GM10248 (cell line): ENCODE measurements at regions not wholly inside any gene's neighbourhood (a gene's known extent, or its start where the extent isn't known, plus 50 kb on each side); places are given as distances from the start of the nearest gene placed in this dataset.

Experiments used
- CTCF ChIA-PET: fragments of 300-600 bp; sonication (Branson Sonifier 250); formaldehyde crosslinking; extraction: SDS; loops from one replicate; lab custom pipeline; 2021; ENCODE audit warnings: antibody characterized with exemption; lab: Yijun Ruan, JAX
- POLR2A ChIA-PET: fragments of 350-650 bp; sonication (Branson Sonifier 250); formaldehyde crosslinking; extraction: SDS; loops from one replicate; lab custom pipeline; 2020; ENCODE audit warnings: antibody characterized with exemption; lab: Yijun Ruan, JAX
- DNase-seq: peaks from one replicate; pipeline ENCODE4 v3.0.0; 2012; ENCODE audit errors: extremely low spot score
- TF ChIP-seq, protein P1 (sequence below): IDR thresholded peaks from 2 replicates; pipeline ENCODE4 v1.5.1; 2012; ENCODE audit warnings: mild to moderate bottlenecking, low read depth; ENCODE audit errors: extremely low read depth, missing control alignments, control extremely low read depth

DNA sequence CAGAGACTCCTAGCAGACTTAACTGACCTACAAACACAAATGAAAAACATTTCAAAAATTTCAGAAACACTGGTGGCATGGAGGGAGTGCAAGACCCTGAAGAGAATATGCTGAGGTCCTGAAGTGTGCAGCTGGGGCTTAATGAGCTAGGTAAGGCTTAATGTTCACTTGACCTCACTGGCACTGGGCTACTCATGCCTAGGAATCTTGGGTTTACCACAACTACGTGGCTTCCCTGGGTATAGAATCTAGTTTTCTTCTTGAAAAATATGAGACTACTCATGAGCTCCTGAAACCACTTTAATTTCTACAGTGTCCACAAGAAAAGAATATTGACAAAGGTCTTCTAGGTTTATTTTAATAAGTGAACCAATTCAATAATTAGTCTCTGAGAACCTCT lies 139.8 kb downstream of the HNMT start:
- TF ChIP-seq, protein P1, sequence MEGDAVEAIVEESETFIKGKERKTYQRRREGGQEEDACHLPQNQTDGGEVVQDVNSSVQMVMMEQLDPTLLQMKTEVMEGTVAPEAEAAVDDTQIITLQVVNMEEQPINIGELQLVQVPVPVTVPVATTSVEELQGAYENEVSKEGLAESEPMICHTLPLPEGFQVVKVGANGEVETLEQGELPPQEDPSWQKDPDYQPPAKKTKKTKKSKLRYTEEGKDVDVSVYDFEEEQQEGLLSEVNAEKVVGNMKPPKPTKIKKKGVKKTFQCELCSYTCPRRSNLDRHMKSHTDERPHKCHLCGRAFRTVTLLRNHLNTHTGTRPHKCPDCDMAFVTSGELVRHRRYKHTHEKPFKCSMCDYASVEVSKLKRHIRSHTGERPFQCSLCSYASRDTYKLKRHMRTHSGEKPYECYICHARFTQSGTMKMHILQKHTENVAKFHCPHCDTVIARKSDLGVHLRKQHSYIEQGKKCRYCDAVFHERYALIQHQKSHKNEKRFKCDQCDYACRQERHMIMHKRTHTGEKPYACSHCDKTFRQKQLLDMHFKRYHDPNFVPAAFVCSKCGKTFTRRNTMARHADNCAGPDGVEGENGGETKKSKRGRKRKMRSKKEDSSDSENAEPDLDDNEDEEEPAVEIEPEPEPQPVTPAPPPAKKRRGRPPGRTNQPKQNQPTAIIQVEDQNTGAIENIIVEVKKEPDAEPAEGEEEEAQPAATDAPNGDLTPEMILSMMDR: no peak
- CTCF ChIA-PET: interaction anchor here (0.7 to 2.5 kb wide), 3 partner anchors 10 to 53 kb away, joined by 3 to 10 read pairs (median 3); no protein-coding TSS in a partner anchor
- no peak for DNase-seq
- POLR2A ChIA-PET: no interaction called here

DNA sequence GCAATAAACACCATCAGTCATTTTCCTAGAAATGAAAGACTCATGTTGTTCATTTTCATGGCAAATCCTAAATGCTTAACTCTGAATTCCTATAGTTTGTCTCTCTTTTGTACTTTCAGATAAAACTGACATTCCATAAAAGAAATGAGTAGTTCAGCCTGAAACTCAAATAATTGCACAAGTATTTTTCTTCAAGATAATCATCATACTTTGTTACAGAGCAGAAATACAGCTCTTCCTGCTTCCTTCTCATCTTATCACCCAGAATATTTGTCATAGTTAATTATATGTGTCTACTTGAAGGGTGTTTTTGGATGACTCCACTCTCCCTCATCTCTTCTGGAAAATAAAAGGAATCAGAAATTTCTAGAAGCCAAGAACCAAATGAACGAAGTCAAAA lies 141.1 kb downstream of the HNMT start:
- DNase-seq: no peak
- CTCF ChIA-PET: interaction anchor here (1.3 to 2.5 kb wide), 2 partner anchors 14 to 25 kb away, joined by 4 to 10 read pairs; no protein-coding TSS in a partner anchor
- TF ChIP-seq, protein P1: no peak

DNA sequence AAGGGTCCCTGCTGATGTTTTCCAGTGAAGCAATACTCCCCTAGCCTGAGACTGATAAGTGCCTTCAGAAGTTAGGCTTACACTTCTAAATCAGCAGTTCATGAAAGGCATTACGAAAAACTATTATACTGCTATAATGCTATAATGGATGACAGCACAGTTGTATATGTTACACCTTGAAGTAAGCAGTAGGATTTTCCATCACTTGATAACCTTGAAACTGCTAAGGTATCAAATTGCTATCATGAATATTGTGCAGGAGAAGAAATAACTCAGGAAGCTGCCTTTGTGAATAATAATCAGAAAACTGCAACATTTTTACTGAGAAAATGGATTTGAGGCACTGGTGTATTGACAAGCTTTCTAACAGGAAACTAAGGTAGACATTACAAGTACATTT lies 142.3 kb downstream of the HNMT start:
- POLR2A ChIA-PET: no interaction called here
- TF ChIP-seq, protein P1: no peak
- no peak for DNase-seq
- CTCF ChIA-PET: interaction anchor here (1.4 kb wide), 1 partner anchor 16 kb away, joined by 4 read pairs; no protein-coding TSS in a partner anchor

More for the DNA sequence above, 141.1 kb downstream of the HNMT start:
- POLR2A ChIA-PET: no interaction called here

DNA sequence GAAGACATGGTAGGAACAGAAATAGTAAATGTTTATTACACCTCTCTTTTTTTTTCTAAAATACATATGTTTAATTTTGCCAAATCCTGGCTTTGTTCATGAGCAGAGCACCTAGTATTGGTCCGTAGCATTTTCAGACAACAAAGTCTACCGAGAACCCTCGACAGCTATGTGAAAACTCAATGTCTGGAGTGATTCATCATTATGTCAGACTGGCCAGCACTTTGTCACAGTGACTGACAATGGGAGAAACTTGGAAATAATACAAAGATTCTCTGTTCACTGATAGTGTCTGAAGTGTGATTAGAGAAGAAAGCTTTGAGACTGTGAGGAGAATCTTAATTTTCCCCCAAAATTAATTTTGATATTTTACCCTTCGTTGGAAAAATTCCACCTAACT lies 143.0 kb downstream of the HNMT start:
- CTCF ChIA-PET: interaction anchor here (1.4 kb wide), 1 partner anchor 17 kb away, joined by 4 read pairs; no protein-coding TSS in a partner anchor
- DNase-seq: no peak
- POLR2A ChIA-PET: no interaction called here
- TF ChIP-seq, protein P1: no peak

DNA sequence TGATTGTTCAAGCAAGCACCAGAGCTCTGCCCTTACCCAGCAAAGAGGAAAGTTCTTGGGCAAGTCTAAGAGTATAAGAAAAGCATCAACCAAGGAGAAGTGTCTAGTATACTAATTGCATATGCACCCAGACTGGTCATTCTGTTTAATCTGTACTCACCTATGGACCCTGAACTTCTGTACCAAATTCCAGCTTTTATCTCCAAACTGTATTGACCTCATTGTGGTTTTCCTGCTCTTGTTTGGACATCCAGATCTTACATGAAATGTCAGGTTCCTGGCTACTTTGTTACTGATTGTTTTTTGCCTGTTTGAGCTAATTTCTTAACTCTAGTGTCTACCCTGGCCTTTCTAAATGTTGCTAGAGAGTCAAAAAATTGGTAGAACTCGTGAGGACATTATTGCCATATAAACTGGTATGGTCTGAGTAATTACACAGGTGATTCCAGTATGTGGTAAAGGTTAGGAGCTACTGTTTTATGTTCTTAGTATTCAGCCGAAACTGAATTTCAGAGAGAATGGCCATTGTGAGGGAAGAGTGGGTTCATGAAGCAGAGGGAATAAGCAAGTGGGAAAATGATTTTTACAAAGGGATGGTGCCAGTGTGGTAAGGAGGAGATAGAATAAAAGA lies 146.3 kb downstream of the HNMT start:
- TF ChIP-seq, protein P1: no peak
- DNase-seq: no peak
- ChIA-PET CTCF (interaction anchor here (1.0 to 2.0 kb wide), 3 partner anchors 11 to 21 kb away, joined by 3 to 7 read pairs (median 3); no protein-coding TSS in a partner anchor), POLR2A (no interaction called here)

DNA sequence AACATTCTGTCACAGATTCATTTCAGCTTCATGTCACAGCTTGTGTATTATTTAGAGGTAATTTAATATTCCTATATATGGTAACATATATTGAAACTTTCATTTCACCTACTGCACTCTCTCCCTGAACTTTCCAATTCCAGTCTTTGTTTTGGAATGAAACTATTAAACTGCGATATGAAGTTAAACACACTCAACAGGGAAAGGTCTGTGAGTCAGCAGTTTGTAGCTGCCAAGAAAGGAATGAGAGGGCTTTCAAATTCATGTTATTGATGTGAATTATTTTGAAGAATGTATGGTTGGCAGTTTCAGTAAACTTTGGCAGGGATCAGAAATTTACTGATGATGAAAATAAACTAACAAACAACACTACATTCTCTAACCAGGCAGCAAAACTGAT lies 148.3 kb downstream of the HNMT start:
- TF ChIP-seq, protein P1: no peak
- DNase-seq: no peak
- ChIA-PET POLR2A (no interaction called here), CTCF (interaction anchor here (0.7 to 1.5 kb wide), 3 partner anchors 10 to 26 kb away, joined by 3 to 5 read pairs (median 3); no protein-coding TSS in a partner anchor)
